ENCODE measurements at regions not wholly inside any gene's neighbourhood (a gene's known extent, or its start where the extent isn't known, plus 50 kb on each side); places are given as distances from the start of the nearest gene placed in this dataset.
A peak's percentile ranks its signal among the peaks of the same experiment; 100 is the strongest.

DNA sequence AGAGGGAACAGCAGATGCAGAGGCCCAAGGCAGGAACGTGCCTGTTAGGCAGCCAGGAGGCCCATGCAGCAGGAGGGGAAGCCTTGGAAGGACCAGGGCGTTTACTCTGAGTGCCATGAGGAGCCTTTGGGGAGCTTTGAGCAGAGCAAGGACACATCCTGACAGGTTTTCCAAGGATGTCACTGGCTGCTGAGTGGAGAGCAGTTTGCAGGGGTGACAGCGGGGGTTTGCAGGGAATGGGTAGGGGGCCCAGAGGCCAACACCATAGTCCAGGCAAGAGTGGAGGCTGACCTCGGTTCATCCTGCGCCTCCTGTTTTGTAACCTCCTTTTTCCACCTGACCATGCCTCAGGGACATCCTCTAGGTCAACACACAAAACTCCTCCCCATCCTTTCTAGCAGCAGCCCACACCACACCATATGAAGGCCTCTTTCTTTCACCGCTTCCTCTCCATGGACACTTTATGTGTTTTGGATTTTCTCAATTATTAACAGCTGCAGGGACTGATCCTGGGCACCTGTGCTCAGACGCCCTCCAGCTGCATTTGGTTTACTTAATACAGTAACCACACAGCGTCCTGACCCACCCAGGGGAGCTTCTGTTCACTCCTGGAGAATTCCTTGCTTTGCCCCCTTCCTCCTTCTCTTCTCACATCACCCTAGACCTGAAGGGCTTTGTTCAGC is 528.5 kb downstream of the MATN1 start:
- H3K4me3 ChIP-seq (ENCODE audit: low read length): no peak overlapping the region
- no peaks in the 10 kb centered on the region for H3K9me3 ChIP-seq (replicated peaks; ENCODE audit: control insufficient read depth, low read depth, low read length)
- peaks cover 13% of the 10 kb centered on the region for H3K4me1 ChIP-seq (ENCODE audit: control insufficient read depth, insufficient read depth, low read length)
- DNase-seq: peak; percentile 27
- H3K36me3 ChIP-seq (ENCODE audit: control insufficient read depth, insufficient read depth, low read length): no peaks in the 10 kb centered on the region
- WGBS (ENCODE audit: insufficient coverage): 32% methylated on average over 7 of the region's 8 CpGs
- no peak overlapping the region for H3K27ac ChIP-seq (ENCODE audit: low read length)
- peaks cover 10% of the 10 kb centered on the region for H3K27me3 ChIP-seq (ENCODE audit: control insufficient read depth, insufficient read depth, low read length)

GRCh38 chr1:30194046-30194619 is 529.3 kb downstream of the MATN1 start:
- Histone ChIP-seq H3K36me3 (ENCODE audit: control insufficient read depth, insufficient read depth, low read length) (no peaks in the 10 kb centered on the region), H3K4me3 (ENCODE audit: low read length) (no peak overlapping the region), H3K27ac (ENCODE audit: low read length) (no peak overlapping the region), H3K4me1 (ENCODE audit: control insufficient read depth, insufficient read depth, low read length) (peaks cover 13% of the 10 kb centered on the region), H3K27me3 (ENCODE audit: control insufficient read depth, insufficient read depth, low read length) (peaks cover 10% of the 10 kb centered on the region), H3K9me3 (replicated peaks; ENCODE audit: control insufficient read depth, low read depth, low read length) (no peaks in the 10 kb centered on the region)
- WGBS (ENCODE audit: insufficient coverage): 29% methylated on average over 1 of the region's 6 CpGs
- no peak for DNase-seq

GRCh38 chr1:30192969-30193630 is 530.3 kb downstream of the MATN1 start:
- H3K27me3 ChIP-seq (ENCODE audit: control insufficient read depth, insufficient read depth, low read length): peaks cover 7% of the 10 kb centered on the region

GRCh38 chr1:30191154-30191702 is 532.2 kb downstream of the MATN1 start:
- Histone ChIP-seq H3K9me3 (replicated peaks; ENCODE audit: control insufficient read depth, low read depth, low read length) (no peaks in the 10 kb centered on the region), H3K36me3 (ENCODE audit: control insufficient read depth, insufficient read depth, low read length) (no peaks in the 10 kb centered on the region), H3K4me1 (ENCODE audit: control insufficient read depth, insufficient read depth, low read length) (peaks cover 11% of the 10 kb centered on the region), H3K27ac (ENCODE audit: low read length) (no peak overlapping the region), H3K27me3 (ENCODE audit: control insufficient read depth, insufficient read depth, low read length) (peaks cover 4% of the 10 kb centered on the region), H3K4me3 (ENCODE audit: low read length) (no peak overlapping the region)
- DNase-seq: peak; percentile 75
- 82% methylated on average over 1 of the region's 2 CpGs for WGBS (ENCODE audit: insufficient coverage)

More at GRCh38 chr1:30192969-30193630, 530.3 kb downstream of the MATN1 start:
- Histone ChIP-seq H3K27ac (ENCODE audit: low read length) (no peak overlapping the region), H3K9me3 (replicated peaks; ENCODE audit: control insufficient read depth, low read depth, low read length) (no peaks in the 10 kb centered on the region), H3K4me3 (ENCODE audit: low read length) (no peak overlapping the region), H3K36me3 (ENCODE audit: control insufficient read depth, insufficient read depth, low read length) (no peaks in the 10 kb centered on the region), H3K4me1 (ENCODE audit: control insufficient read depth, insufficient read depth, low read length) (peaks cover 13% of the 10 kb centered on the region)
- 68% methylated on average over 3 of the region's 3 CpGs for WGBS (ENCODE audit: insufficient coverage)
- DNase-seq: no peak

GRCh38 chr1:30190511-30191153 is 532.8 kb downstream of the MATN1 start:
- Histone ChIP-seq H3K27ac (ENCODE audit: low read length) (no peak overlapping the region), H3K27me3 (ENCODE audit: control insufficient read depth, insufficient read depth, low read length) (peaks cover 6% of the 10 kb centered on the region), H3K9me3 (replicated peaks; ENCODE audit: control insufficient read depth, low read depth, low read length) (no peaks in the 10 kb centered on the region), H3K36me3 (ENCODE audit: control insufficient read depth, insufficient read depth, low read length) (no peaks in the 10 kb centered on the region), H3K4me3 (ENCODE audit: low read length) (no peak overlapping the region), H3K4me1 (ENCODE audit: control insufficient read depth, insufficient read depth, low read length) (peaks cover 11% of the 10 kb centered on the region)
- 70% methylated on average over 5 of the region's 9 CpGs for WGBS (ENCODE audit: insufficient coverage)
- no peak for DNase-seq

GRCh38 chr1:30189818-30190500 is 533.4 kb downstream of the MATN1 start:
- peaks cover 7% of the 10 kb centered on the region for H3K27me3 ChIP-seq (ENCODE audit: control insufficient read depth, insufficient read depth, low read length)
- no peak overlapping the region for H3K4me3 ChIP-seq (ENCODE audit: low read length)
- no peak overlapping the region for H3K27ac ChIP-seq (ENCODE audit: low read length)
- H3K4me1 ChIP-seq (ENCODE audit: control insufficient read depth, insufficient read depth, low read length): peaks cover 11% of the 10 kb centered on the region
- no peak for DNase-seq
- WGBS (ENCODE audit: insufficient coverage): 94% methylated on average over 2 of the region's 9 CpGs
- no peaks in the 10 kb centered on the region for H3K36me3 ChIP-seq (ENCODE audit: control insufficient read depth, insufficient read depth, low read length)
- no peaks in the 10 kb centered on the region for H3K9me3 ChIP-seq (replicated peaks; ENCODE audit: control insufficient read depth, low read depth, low read length)

- Histone ChIP-seq H3K4me3 (ENCODE audit: low read length) (no peak overlapping the region), H3K4me1 (ENCODE audit: control insufficient read depth, insufficient read depth, low read length) (peaks cover 11% of the 10 kb centered on the region), H3K9me3 (replicated peaks; ENCODE audit: control insufficient read depth, low read depth, low read length) (no peaks in the 10 kb centered on the region), H3K36me3 (ENCODE audit: control insufficient read depth, insufficient read depth, low read length) (no peaks in the 10 kb centered on the region), H3K27me3 (ENCODE audit: control insufficient read depth, insufficient read depth, low read length) (peaks cover 11% of the 10 kb centered on the region), H3K27ac (ENCODE audit: low read length) (no peak overlapping the region)
- no peak for DNase-seq
- 73% methylated on average over 1 of the region's 2 CpGs for WGBS (ENCODE audit: insufficient coverage)
These were observed 534.4 kb downstream of the MATN1 start for GRCh38 chr1:30188999-30189398.

GRCh38 chr1:30188329-30188728 is 535.1 kb downstream of the MATN1 start:
- Histone ChIP-seq H3K36me3 (ENCODE audit: control insufficient read depth, insufficient read depth, low read length) (no peaks in the 10 kb centered on the region), H3K27me3 (ENCODE audit: control insufficient read depth, insufficient read depth, low read length) (peaks cover 14% of the 10 kb centered on the region), H3K27ac (ENCODE audit: low read length) (no peak overlapping the region), H3K9me3 (replicated peaks; ENCODE audit: control insufficient read depth, low read depth, low read length) (no peaks in the 10 kb centered on the region), H3K4me3 (ENCODE audit: low read length) (no peak overlapping the region), H3K4me1 (ENCODE audit: control insufficient read depth, insufficient read depth, low read length) (peaks cover 11% of the 10 kb centered on the region)
- no peak for DNase-seq
- 47% methylated on average over 6 of the region's 6 CpGs for WGBS (ENCODE audit: insufficient coverage)

GRCh38 chr1:30187413-30188023 is 535.9 kb downstream of the MATN1 start:
- no peaks in the 10 kb centered on the region for H3K36me3 ChIP-seq (ENCODE audit: control insufficient read depth, insufficient read depth, low read length)
- no peak for DNase-seq

More at GRCh38 chr1:30187413-30188023, 535.9 kb downstream of the MATN1 start:
- H3K27me3 ChIP-seq (ENCODE audit: control insufficient read depth, insufficient read depth, low read length): peaks cover 14% of the 10 kb centered on the region
- no peak overlapping the region for H3K4me3 ChIP-seq (ENCODE audit: low read length)
- peaks cover 11% of the 10 kb centered on the region for H3K4me1 ChIP-seq (ENCODE audit: control insufficient read depth, insufficient read depth, low read length)
- no peak overlapping the region for H3K27ac ChIP-seq (ENCODE audit: low read length)
- H3K9me3 ChIP-seq (replicated peaks; ENCODE audit: control insufficient read depth, low read depth, low read length): no peaks in the 10 kb centered on the region
- 92% methylated on average over 2 of the region's 4 CpGs for WGBS (ENCODE audit: insufficient coverage)
